ENCODE measurements at regions not wholly inside any gene's neighbourhood (a gene's known extent, or its start where the extent isn't known, plus 50 kb on each side); places are given as distances from the start of the nearest gene placed in this dataset.

- DNase-seq = no peak
These were observed 1106.8 kb downstream of the IGSF11 start for GRCh38 chr3:117927825-117928224.

GRCh38 chr3:117928836-117929235, 1105.8 kb downstream of the IGSF11 start:
- no peak for DNase-seq

GRCh38 chr3:117932441-117932840, 1102.2 kb downstream of the IGSF11 start:
- no peak for DNase-seq

- no peak for DNase-seq
These were observed 1098.5 kb downstream of the IGSF11 start for GRCh38 chr3:117936159-117936558.

GRCh38 chr3:117938974-117939373, 1095.7 kb downstream of the IGSF11 start:
- no peak for DNase-seq

- DNase-seq = no peak
These were observed 1095.1 kb downstream of the IGSF11 start for GRCh38 chr3:117939425-117940027.

- DNase-seq = no peak
These were observed 1093.6 kb downstream of the IGSF11 start for GRCh38 chr3:117941015-117941414.

GRCh38 chr3:117941756-117942155, 1092.9 kb downstream of the IGSF11 start:
- no peak for DNase-seq

- no peak for DNase-seq
These were observed 1080.5 kb downstream of the IGSF11 start for GRCh38 chr3:117954131-117954530.

- DNase-seq = peak in 1 of 2 experiments; percentile 68
These were observed 1079.5 kb downstream of the IGSF11 start for GRCh38 chr3:117955196-117955595.

- no peak for DNase-seq
These were observed 1076.6 kb downstream of the IGSF11 start for GRCh38 chr3:117958027-117958426.

GRCh38 chr3:117962750-117963149, 1071.9 kb downstream of the IGSF11 start:
- DNase-seq = no peak

GRCh38 chr3:117963858-117964257, 1070.8 kb downstream of the IGSF11 start:
- DNase-seq = no peak

- DNase-seq = no peak
These were observed 1069.8 kb downstream of the IGSF11 start for GRCh38 chr3:117964814-117965213.

GRCh38 chr3:117977504-117978228, 1057.0 kb downstream of the IGSF11 start:
- no peak for DNase-seq

- DNase-seq = no peak
These were observed 1055.2 kb downstream of the IGSF11 start for GRCh38 chr3:117979466-117979865.

GRCh38 chr3:117987256-117987655, 1047.4 kb downstream of the IGSF11 start:
- DNase-seq = no peak

GRCh38 chr3:117989982-117990381, 1044.7 kb downstream of the IGSF11 start:
- DNase-seq = no peak

GRCh38 chr3:117990627-117991026, 1044.0 kb downstream of the IGSF11 start:
- DNase-seq = no peak

GRCh38 chr3:117995842-117996437, 1038.7 kb downstream of the IGSF11 start:
- no peak for DNase-seq

- DNase-seq = peak; percentile 71 to 76
These were observed 1037.2 kb downstream of the IGSF11 start for GRCh38 chr3:117997201-117998049.

- DNase-seq = no peak
These were observed 1036.6 kb downstream of the IGSF11 start for GRCh38 chr3:117998071-117998470.

- DNase-seq = no peak
These were observed 1034.4 kb downstream of the IGSF11 start for GRCh38 chr3:118000219-118000618.
